Right lobe of liver (tissue), 6 donors: ENCODE measurements at regions not wholly inside any gene's neighbourhood (a gene's known extent, or its start where the extent isn't known, plus 50 kb on each side); places are given as distances from the start of the nearest gene placed in this dataset.

Experiments used
- ATAC-seq, 4 donors: fragments of 200-7000 bp; cut with Tn5 transposase; one replicate each; pipeline ENCODE4 v1.9.1; 2020; ENCODE audit warnings: mild to moderate bottlenecking in 4 of 4, moderate library complexity in 4 of 4
- DNase-seq, 3 donors: peaks; one replicate each; pipeline ENCODE4 v3.0.0-alpha.2; 2020
- H3K27ac ChIP-seq, 3 donors: fragments of 200-600 bp; one replicate each; pipeline ENCODE4 v1.8.0; 2022
- H3K27me3 ChIP-seq, 2 donors: fragments of 200-600 bp; one replicate each; pipeline ENCODE4 v1.8.0; 2022
- H3K36me3 ChIP-seq, 4 donors: fragments of 200-600 bp; sonication (generic) in 1 of 4; one replicate each; pipeline versions ENCODE4 v1.5.1 to v1.8.0; 2017 to 2022; ENCODE audit warnings: control low read depth in 1 of 4
- H3K4me1 ChIP-seq, 4 donors: fragments of 200-600 bp; sonication (generic) in 1 of 4; one replicate each; pipeline versions ENCODE4 v1.5.1 to v1.8.0; 2017 to 2022; ENCODE audit warnings: control low read depth in 1 of 4
- H3K4me3 ChIP-seq, 3 donors: fragments of 200-600 bp; one replicate each; pipeline ENCODE4 v1.8.0; 2022
- H3K9me3 ChIP-seq, 4 donors: fragments of 200-600 bp; sonication (generic) in 1 of 4; one replicate each; pipeline versions ENCODE4 v1.5.1 to v1.8.0; 2017 to 2022; ENCODE audit warnings: control low read depth in 1 of 4
- POLR2A ChIP-seq: fragments of 450-650 bp; IDR thresholded peaks from one replicate; pipeline ENCODE4 v1.6.1; 2017; ENCODE audit warnings: antibody characterized with exemption, mild to moderate bottlenecking
- WGBS: methylation state at CpG from one replicate; pipeline ENCODE4 v1.1.6; 2018; ENCODE audit warnings: low coverage, low lambda C conversion rate; ENCODE audit not compliant: insufficient coverage; ENCODE audit errors: missing lambda C conversion rate; 5-methylcytosine and 5-hydroxymethylcytosine counted together
- intact Hi-C, 2 donors: fragments of 100-400 bp; cut with DNase I; formaldehyde crosslinking; loops; one replicate each; pipeline versions ENCODE4 v1.11.2 to v1.14.1; 2022
- TF ChIP-seq, protein P1 (sequence below), 4 donors: fragments of 200-600 bp in 3 of 4; fragments of 450-650 bp in 1 of 4; IDR thresholded peaks; one replicate each; pipeline versions ENCODE4 v1.5.1 to v1.8.0; 2016 to 2022; ENCODE audit warnings: antibody characterized with exemption in 4 of 4, mild to moderate bottlenecking in 2 of 4
- donor health status: DM: no; HTN: yes; CAD: no.
- donor health status: DM: no; HTN: no; CAD: no.
- donor health status: DM: no; HTN: no; CAD: no.
- donor health status: DM: no; HTN: yes; CAD: no.
- donor health status: DM: no; HTN: yes; CAD: no.

DNA sequence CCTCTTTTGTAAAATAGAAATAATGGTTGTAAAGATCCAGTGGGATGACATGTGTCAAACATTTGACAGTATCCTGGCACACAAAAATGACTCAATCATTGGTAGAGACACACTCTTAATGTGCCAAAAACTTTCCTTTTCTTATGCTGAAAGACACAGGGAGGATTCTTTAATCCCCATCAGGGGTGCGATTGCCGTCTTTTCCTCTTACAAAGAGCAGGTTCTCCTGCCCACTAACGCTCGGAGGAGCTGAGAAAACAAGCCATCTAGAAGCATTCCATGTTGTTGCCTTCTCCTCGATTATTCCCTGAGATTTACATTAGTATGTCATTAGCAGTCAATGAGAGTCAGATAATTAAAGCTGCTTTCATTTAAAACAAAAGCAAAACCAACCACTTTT, 342.6 kb upstream of the CCNH start:
- 38% methylated on average over 4 of the region's 5 CpGs for WGBS
- no peaks in the 10 kb centered on the region for H3K36me3 ChIP-seq
- H3K27ac ChIP-seq, result no peak overlapping the region
- intact Hi-C loops, result no loop called here
- no peaks in the 10 kb centered on the region for H3K9me3 ChIP-seq
- no peaks in the 10 kb centered on the region for H3K27me3 ChIP-seq
- no peaks in the 10 kb centered on the region for H3K4me1 ChIP-seq
- H3K4me3 ChIP-seq, result no peak overlapping the region
- no peak for DNase-seq
- TF ChIP-seq, protein P1, sequence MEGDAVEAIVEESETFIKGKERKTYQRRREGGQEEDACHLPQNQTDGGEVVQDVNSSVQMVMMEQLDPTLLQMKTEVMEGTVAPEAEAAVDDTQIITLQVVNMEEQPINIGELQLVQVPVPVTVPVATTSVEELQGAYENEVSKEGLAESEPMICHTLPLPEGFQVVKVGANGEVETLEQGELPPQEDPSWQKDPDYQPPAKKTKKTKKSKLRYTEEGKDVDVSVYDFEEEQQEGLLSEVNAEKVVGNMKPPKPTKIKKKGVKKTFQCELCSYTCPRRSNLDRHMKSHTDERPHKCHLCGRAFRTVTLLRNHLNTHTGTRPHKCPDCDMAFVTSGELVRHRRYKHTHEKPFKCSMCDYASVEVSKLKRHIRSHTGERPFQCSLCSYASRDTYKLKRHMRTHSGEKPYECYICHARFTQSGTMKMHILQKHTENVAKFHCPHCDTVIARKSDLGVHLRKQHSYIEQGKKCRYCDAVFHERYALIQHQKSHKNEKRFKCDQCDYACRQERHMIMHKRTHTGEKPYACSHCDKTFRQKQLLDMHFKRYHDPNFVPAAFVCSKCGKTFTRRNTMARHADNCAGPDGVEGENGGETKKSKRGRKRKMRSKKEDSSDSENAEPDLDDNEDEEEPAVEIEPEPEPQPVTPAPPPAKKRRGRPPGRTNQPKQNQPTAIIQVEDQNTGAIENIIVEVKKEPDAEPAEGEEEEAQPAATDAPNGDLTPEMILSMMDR (IDR thresholded peaks at IDR 0.05), result no peak
- TF ChIP-seq POLR2A, result no peak
- no peak for ATAC-seq

DNA sequence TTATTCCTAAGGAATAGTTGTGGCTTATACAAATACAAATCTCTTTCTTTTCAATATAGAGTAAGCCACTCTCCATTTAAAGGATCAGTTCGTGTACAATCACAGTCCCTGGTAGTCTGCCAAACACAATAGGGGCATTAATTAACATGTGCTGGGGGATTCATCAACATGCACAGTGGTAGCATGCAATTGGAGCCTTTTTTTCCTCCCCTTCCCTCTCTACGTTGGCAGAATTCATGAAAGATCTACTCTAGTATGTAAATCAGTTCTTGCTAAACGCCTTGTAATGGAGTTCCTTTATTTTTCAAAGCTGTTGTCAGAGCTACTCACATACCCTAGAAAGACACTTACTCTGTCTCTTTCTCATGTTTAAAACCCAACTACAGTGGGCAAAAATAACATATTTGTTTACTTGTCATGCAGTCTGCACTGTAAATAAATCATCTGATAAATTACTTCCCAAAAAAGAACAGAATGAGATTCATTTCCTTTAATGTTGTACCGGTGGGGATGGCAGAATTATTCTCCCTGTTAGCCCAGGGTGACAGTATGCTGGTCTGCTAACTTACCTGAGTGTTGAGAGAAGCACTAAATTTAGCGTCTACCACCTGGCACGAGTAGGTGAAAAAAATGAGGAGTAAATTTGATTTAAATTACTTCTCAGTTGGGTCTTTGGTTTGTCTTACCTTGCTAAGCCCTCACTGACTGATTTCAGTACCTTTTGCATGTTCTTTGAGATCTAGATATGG, 341.5 kb upstream of the CCNH start:
- 10% methylated on average over 6 of the region's 6 CpGs for WGBS
- H3K9me3 ChIP-seq, result no peaks in the 10 kb centered on the region
- no peak overlapping the region for H3K27ac ChIP-seq
- no peaks in the 10 kb centered on the region for H3K27me3 ChIP-seq
- no peak for DNase-seq
- H3K4me3 ChIP-seq, result no peak overlapping the region
- ATAC-seq, result no peak
- H3K36me3 ChIP-seq, result no peaks in the 10 kb centered on the region
- H3K4me1 ChIP-seq, result no peaks in the 10 kb centered on the region
- TF ChIP-seq, protein P1 (IDR thresholded peaks at IDR 0.05), result no peak
- TF ChIP-seq POLR2A, result no peak
- intact Hi-C loops, result no loop called here

DNA sequence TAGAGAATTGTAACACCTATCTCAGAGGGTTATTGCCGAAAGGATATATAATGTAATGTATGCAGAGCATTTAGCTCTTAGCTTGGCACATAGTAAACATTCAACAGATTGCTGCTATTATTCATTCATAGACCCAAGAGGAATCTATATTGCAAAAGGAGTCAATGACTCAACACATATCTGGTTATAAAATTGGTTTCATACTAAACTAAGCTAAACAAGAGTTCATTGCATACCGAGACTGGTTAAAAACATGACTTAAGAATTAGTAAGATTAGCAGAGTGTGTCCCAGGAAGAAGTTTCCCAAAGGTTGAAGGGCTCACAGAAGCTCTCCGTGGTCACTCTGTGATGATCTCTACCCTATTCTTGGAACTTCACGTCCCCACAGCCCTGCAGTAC, 339.6 kb upstream of the CCNH start:
- Histone ChIP-seq H3K4me3 (no peak overlapping the region), H3K27me3 (no peaks in the 10 kb centered on the region), H3K36me3 (no peaks in the 10 kb centered on the region), H3K27ac (no peak overlapping the region), H3K9me3 (no peaks in the 10 kb centered on the region), H3K4me1 (no peaks in the 10 kb centered on the region)
- WGBS, result 74% methylated on average over 4 of the region's 4 CpGs
- DNase-seq (no peak), ATAC-seq (no peak)
- TF ChIP-seq POLR2A, result no peak
- TF ChIP-seq, protein P1 (IDR thresholded peaks at IDR 0.05), result no peak
- intact Hi-C loops, result no loop called here

DNA sequence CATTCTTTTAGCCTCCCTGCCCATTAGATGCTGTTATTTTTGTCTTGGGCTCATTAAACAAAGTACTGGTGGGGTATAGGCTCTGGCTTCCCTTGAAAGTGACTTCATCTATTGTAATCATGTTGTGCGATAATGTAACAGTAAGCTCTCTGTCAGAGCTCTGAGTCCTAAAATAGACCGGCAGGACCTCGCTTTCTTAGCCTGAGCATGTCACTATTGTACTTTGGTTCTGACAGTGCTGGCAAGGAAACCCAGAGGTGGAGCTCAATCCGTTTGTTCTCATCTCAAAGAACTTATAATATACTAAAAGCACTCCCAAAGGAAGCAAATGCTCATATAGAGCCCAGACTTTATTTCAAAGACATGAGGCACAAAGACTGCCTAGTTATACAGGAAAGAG, 339.1 kb upstream of the CCNH start:
- DNase-seq, result no peak
- intact Hi-C loops, result no loop called here
- no peaks in the 10 kb centered on the region for H3K9me3 ChIP-seq
- no peaks in the 10 kb centered on the region for H3K4me1 ChIP-seq
- no peaks in the 10 kb centered on the region for H3K27me3 ChIP-seq
- ATAC-seq, result no peak
- WGBS, result 61% methylated on average over 4 of the region's 4 CpGs
- TF ChIP-seq POLR2A, result no peak
- TF ChIP-seq, protein P1 (IDR thresholded peaks at IDR 0.05), result no peak
- no peak overlapping the region for H3K27ac ChIP-seq
- H3K4me3 ChIP-seq, result no peak overlapping the region
- H3K36me3 ChIP-seq, result no peaks in the 10 kb centered on the region
